Activated T-helper 1 cell treated with anti-CD3 and anti-CD28 coated beads, Interleukin-2, amount 50 U/mL, for 16 hours (primary cell): ENCODE measurements at regions not wholly inside any gene's neighbourhood (a gene's known extent, or its start where the extent isn't known, plus 50 kb on each side); places are given as distances from the start of the nearest gene placed in this dataset.
"Not testable (repeated sequence)": the region's sequence is repeated elsewhere in the genome, so short reads cannot be mapped to it uniquely, and the experiment has no call there.

Experiments used
- DNase-seq, 2 donors: peaks; one replicate each; pipeline ENCODE4 v3.0.0-alpha.2; 2020; ENCODE audit warnings: low read depth in 1 of 2, low spot score in 1 of 2

DNA sequence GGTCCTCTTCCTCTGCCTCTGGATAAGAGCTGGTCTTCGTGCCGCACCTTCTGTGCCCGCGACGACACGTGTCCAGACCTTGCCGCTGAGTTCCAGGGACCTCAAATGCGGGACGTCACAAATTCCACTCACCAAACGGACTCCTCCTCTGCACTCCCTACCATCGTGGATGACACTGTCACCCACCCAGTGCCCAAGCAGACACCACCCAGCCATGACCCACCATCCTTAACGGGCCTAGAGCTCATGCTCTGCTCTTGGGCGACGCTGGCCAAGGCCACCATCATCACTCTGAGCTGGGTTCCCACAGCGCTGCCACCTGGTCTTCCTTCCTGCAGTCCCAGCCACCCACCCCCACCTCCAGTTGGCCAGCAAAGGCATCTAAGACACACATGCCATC, 96.4 kb upstream of the RPL38 start:
- DNase-seq = no peak

DNA sequence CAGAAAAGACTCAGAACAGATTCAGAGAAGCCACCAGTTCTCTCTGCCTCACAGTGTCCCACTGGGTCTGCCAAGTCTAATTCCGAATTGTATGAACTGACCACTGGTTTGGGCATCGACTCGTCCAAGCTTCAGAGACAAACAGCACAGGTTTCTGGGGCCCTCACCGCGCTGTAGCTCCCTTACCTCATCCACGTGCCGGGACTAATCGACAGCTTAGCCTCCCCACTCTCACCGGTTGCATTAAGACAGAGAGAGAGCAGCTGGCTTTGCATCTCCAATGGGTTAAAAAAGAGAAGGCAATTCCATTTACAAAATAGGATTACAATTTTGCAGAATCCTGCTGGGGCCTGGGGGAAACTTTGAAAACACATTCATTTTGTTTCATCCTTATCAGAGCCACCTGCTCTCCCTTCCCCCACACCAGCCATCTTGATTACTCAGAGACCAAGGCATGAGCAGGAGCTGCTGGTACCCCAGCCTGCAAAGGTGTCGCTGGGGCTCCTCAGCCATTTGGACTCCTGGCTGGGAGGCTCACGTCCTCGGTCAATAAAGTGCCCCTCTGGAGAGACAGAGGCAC, 95.3 kb upstream of the RPL38 start:
- no peak for DNase-seq

DNA sequence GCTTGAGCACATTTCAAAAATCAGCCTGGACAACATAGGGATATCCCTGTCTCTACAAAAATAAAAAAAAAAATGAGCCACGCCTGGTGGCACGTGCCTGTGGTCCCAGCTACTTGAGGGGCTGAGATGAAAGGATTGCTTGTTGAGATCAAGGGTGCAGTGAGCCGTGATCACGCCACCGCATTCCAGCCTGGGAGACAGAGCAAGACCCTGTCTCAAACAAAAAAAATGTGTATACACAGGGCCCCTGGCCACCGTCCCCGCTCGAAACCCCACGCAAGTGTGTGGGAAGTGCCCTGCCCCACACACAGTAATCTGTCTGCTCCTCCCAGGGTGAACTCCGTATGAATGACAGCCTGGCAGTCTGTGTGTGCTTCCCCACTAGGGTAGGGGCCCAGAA, 93.0 kb upstream of the RPL38 start:
- no peak for DNase-seq

DNA sequence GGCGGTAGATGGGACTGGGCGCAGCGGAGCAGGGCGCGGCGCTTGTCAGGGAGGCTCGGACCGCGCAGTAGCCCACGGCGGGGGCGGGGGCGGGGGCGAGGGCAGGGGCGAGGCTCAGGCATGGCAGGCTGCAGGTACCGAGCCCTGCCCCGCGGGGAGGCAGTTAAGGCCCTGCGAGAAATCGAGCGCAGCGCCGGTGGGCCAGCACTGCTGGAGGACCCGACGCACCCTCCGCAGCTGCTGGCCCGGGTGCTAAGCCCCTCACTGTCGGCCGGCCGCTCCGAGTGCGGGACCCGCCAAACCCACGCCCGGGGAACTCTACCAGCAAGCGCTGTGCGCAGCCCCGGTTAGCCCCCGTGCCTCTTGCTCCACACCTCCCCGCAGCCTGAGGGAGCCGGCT, 90.2 kb upstream of the RPL38 start:
- no peak for DNase-seq

DNA sequence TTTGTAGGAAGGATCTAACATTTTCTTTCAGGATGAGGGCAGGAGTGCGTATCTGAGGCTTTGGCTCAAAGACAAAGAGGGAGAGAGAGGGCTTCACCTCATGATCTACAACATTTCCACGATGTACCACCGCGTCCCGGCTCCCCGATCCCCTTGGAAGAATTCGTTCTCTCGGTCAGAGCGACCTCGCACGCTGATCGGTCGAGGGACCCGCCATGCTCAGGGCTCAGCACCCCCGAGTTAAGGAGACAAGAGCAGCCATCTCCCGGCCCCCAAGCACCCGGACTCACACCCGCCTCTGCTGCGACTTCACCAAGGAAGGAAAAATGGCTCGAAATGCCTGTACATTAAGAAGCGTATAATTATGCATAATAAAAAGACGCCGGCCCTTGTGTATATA, 89.5 kb upstream of the RPL38 start:
- DNase-seq = no peak

DNA sequence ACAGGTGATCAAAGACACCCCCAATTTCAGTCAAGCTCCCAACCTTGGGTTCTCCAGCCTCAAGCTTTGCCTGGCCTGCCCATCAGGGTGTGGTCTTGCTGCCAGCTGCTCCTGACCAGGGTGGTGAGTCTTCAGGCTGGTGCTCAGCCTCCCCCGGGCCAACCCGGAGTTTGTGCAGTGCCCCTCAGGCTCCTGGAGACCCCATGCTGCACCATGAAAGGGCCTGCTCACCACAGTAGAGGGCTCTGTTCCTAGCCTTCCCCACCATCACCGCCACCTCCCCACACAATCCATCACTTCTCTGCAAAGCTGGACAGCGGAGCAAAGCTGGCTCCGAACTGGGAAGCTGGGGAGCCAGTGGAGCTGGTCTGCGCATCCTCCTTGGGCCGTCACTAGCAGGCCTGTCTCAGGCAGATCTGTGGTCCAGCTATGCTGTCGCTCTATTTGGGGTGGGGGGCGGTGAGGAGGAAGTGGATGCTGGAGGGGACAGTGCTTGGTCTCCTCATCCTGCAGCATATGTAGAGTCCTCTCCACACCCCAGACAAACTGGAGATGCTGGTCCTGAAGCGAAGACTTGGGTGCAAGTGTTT, 88.5 kb upstream of the RPL38 start:
- no peak for DNase-seq

DNA sequence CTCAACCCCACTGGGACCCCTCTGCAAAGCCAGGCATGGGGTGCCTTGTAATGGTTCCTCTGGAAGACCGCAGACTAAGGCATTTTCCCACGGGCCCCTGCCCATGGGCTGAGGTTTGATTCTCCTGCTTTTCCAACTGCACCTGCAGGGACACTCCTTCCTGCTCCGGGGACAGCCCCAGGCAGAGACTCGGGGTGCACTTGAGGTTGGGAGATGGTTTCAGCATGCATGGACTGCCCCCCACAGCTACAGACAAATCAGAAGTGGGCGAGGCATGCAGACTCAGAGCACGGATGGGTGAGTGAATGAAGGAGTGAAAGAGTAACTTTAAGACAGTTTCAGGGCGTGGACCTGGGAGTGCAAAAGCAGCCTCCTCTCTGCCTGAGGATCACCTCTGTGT, 87.9 kb upstream of the RPL38 start:
- DNase-seq = no peak

DNA sequence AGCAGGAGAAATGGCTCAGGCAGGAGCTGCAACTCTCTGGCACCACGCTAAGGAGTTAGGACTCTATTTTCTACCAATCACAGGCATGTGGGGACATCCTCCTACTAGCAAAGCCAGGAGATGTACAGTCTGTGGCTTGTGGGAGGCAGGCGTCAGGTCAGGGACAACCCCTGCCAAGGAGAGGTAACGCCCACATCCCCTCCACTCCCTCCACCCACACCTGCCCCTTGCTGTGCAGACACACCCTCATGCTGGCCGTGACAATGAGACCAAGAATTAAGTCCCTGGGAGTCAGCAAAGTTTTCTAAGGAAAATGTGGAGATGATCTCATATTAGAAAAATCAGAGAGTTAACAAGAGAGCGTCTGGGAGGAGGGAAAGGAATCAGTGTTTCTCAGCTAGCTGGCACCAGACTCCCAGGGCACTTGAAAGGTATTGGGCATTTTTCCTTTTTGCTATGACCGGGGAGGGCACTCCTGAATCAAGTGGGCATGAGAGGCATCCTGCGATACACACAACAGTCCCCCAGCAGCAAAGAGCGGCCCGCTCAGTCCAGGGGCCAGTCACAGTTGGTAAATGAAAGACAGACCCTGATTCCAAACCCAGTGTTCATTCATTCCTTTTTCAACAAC, 87.3 kb upstream of the RPL38 start:
- no peak for DNase-seq

DNA sequence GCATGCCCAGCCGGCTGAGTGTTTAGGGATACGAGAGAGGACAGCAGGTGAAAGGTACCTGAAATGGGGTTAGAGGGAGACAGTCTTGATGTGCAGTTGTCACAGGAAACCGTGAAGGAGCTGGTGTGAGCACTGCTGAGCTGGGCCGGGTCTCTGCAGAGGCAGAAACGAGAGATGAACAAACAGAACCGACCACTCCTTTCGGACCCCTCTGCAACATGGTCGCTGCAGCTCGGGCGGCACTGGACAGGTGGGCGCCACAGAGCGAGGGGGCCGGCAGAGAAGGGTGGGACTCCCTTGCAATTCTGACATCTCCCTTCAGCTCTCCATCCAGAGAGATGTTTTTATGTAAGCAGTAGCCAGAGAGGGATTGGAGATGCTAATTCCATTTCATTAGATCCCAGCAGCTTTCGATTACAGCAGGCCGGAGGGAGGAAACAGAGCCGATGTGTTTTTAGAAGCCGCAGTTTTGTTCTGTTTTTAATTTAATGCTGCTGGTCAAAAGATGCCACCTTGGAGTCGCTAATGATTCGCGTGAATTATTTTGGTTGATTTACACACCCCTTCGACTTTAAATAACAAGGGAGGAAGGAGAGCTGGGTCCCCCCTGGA, 86.3 kb upstream of the RPL38 start:
- no peak for DNase-seq

DNA sequence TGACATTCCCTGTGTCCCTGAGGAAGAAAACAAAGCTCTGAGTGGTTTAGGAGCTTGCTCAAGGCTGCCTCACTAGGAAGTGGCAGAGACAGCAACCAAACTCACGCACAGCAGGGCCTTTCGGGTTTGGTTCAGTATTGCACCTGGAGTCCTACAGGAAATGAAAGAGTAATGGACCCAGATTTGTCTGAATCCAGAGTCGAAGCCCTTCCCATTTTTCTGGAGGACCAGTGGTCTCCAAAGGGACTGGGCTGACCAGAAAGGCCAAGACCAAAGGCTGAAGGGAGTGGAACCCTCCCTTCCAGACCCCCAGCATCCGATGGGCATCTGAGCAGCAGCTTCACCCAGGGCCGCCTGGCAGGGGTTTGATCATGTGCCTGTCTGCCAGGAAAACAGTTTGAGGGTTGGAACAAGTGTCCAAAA, 85.5 kb upstream of the RPL38 start:
- DNase-seq = no peak

DNA sequence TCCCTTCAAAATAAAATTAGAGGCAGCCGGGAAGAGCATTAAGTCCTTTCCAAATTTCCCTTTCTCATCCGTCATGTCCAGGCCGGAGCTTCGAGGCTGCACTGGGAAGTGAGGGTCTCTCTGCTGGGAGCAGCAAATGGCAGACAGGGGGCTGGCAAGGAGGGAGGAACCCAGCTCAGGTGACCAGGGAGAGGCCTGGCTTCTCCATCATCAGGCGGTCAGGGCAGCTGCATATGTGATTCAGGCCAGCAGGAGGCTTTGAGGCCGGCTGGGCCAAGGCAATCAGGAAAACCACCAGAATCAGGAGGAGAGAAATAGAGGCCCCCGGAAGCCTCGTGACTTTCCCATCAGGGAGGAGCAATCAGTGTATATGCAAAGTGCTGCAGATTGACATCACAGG, 85.0 kb upstream of the RPL38 start:
- no peak for DNase-seq

DNA sequence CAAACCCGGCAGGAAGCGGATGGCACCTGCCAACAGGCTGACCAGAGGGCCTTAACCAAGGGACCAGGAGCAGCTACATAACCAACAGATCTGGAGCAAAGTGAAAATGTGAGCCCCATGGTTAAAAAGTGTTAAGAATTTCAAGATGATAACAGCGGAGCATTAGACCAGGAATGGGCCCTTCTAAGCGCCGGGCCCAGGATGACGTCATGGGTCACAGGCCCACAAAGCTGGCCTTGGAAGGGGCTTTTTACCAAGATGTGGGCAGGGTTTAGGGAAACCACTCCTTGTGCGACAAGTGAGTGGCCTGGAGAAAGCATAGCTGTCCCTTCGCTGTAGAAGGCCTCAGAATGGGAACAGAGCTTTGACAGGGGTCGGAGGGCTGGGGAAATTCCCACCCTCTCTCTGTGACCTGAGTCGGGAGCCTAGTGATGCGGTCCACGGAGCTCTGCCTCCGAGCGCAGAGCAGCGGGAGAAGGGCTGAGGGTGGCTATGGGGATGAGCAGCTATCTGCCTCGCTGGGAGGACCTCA, 84.4 kb upstream of the RPL38 start:
- DNase-seq = no peak

DNA sequence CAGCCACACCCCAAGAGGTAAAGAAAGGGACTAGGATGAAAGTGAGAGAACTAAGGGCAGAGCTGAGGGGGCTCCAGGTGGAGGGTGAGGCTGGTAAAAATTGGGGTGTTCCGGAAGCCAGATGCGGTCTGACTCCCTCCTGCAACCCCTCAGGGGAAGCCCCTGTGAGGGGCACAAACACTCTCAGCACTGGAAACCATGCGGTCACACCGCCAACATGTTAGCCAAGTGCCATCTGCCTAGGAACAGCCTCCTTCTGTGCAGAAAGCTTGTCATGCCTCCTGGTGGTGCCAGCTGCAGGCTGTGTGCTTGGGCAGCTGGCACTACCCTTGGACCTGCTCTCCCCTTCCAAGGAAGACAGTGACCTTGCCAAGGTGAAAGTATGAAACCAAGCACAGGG, 83.5 kb upstream of the RPL38 start:
- no peak for DNase-seq

DNA sequence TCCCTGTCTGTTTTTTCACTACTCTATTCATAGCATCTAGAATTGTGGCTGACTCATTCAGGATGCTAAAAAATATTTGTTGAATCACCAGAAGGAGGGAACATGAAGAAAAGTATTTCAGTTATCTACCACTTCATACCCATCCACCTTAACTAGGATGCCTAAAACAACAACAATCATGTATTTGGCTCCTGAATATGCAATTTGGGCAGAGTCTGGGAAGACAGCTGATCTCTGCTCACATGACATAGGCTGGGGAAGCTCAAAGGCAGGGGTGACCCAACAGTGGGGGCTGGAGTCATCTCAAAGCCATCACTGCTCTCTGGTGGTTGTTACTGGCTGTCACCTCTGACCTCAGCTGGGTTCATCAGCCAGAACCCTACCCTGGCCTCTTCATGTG, 80.1 kb upstream of the RPL38 start:
- no peak for DNase-seq

DNA sequence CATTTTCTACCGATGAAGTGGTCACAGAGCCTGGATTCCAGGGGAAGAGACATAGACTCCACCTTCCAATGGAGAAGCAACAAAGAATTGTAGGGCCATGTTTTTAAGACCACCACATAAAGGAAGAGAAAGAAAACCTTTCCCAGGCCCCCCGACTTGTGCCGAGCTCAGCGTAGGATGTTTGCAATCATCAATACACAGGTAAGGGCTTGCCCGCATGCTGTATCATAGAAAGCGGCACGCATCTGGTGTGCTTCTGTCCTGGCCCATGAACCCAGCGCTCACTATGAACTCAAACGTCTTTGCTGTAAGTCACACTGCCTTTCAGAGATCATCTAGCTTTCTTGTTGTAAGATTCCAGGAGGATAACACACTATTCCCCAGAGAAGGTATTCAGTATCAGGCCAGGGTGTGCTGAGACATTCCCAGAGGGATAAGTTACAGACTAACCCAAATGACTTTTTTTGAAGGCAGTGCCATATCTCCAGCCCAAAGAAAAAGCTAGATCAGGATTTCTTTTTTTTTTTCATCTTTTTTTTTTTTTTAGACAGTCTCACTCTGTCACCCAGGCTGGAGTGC, 79.5 kb upstream of the RPL38 start:
- DNase-seq = no peak

DNA sequence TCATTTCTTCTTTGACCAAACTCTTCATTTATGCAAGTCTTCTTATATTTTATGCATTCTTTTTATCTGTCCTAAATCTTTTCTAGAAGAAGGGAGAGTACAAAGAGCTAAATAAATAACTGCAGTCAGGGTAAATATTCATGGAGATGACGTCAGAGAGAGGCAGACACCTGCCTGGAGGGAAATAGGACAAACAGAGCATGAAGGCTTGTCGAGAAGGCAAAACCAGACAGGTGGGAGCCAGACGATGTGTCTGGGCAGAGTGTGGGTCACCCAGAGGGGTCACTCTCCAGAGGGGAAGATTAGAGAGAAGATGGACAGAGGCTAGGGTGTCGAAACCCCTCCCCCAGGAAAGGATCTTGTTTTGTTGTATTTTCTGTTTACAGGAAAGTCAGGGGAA, 78.3 kb upstream of the RPL38 start:
- no peak for DNase-seq

DNA sequence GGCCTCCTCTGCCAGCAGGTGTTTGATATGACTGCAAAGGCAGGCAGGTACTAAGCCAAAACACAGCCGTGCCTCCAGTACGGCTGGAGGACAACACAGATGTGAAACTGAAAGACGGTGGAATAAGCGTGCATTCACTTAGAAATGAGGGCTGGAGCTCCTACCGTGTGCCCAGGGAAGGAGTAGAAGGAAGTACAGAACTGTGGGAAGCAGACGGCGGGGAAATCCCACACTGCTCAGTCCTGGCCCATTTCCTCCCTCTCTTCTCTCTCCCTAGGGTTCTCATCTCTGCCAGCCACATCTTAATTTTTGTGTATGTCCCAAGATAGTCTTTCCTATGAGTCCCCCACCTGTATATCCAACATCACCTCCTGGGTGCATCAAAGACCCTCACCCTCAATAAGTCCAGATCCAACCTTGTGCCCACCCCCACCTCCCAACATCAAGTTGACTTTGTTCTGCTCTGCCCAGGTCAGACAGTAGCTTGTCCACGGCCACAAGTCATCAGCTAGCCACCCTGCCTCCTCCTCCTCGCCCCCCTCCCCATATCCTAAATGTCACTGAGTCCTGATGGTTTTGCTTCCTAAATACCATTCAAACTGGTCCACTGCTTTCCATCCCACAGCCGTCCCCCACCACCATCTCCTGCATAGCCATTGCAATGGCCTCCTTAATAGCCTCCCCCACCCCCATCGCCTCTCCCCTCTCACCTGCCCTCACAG, 77.1 kb upstream of the RPL38 start:
- DNase-seq = no peak

DNA sequence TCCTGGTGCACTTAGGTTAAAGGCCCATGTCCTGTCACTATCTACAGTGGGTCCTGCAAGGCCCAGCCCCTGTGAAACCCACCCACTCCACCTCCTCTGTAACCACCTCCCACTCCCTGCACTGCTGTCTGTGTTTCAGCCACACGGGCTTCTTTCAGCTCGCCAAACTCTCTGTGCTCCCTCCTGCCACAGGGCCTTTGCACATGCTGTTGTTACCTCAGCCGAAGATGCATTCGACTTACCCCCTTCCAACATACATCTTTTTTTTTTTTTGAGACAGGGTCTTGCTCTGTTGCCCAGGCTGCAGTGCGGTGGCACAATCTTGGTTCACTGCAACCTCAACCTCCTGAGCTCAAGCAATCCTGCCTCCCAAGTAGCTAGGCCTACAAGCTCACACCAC, 76.5 kb upstream of the RPL38 start:
- no peak for DNase-seq

DNA sequence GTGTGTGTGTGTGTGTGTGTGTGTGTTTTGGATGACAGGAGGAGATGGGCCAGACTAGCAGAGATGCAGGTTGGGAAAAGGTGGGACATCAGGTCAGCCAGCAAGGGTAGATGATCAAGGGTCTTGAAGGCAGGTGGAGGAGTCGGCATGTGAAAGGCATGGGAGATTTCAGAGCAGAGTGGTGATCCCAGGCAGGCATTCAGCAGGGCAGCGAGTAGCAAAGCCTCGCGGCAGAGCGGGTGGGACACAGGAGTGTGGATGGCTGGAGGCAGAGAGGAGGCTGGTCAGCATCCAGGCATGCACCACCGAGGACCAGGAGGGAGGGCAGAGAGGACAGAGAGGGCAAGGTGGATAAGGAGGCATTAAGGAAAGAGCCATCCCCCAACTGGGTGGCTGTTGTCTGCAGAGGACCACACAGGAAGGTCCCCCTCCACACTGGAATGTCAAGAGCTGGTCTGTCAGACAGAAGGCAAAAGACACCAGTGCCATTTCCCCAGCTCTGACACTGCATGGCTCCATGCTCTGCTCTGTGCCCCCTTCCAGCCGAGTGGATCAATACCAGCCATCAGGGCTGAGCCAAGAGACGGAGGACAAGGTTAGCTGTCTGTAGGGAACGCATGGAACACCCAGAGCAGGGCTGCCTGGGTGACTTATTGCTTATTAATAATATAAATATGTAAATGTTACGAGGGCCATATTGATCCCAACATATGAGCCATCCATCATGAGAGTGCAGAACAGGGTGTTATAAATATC, 74.8 kb upstream of the RPL38 start:
- no peak for DNase-seq

DNA sequence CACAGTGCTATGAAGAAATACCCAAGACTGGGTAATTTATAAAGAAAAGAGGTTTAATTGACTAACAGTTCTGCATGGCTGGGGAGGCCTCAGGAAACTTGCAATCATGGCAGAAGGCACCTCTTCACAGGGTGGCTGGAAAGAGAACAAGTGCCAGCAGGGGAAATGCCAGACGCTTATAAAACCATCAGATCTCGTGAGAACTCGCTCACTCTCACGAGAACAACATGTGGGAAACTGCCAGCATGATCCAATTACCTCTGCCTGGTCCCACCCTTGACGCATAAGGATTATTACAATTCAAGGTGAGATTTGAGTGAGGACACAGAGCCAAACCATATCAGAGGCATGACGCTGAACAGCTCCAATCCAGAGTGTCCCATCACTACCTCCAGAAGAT, 73.7 kb upstream of the RPL38 start:
- not testable (repeated sequence) for DNase-seq

DNA sequence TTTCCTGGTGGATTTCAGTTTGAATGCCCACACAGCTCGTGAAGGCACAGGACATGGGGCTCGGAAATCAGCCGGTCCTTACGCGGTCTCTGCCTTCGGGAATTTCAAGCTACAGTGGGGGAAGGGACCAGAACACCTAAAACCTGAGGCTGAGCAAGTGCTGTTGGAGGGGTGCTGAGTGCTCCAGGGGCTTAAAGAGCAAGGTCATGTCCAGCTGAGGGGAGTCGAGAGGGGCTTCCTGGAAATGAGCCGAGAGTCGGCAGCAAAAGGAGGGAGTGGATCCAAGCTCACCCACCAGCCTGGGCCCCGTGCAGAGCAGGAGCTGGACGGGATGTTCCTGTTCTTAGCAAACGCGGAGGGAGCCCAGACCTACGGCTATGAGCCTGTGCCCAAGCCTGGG, 73.2 kb upstream of the RPL38 start:
- no peak for DNase-seq
